ENCODE measurements at regions not wholly inside any gene's neighbourhood (a gene's known extent, or its start where the extent isn't known, plus 50 kb on each side); places are given as distances from the start of the nearest gene placed in this dataset.

- DNase-seq = no peak
Observed at GRCh38 chr5:88984040-88984439, 101.1 kb upstream of the MEF2C start.

GRCh38 chr5:88979726-88980125, 96.7 kb upstream of the MEF2C start:
- DNase-seq = no peak

- no peak for DNase-seq
Observed at GRCh38 chr5:88979244-88979643, 96.3 kb upstream of the MEF2C start.

- DNase-seq = no peak
Observed at GRCh38 chr5:88976914-88977313, 93.9 kb upstream of the MEF2C start.

GRCh38 chr5:88967633-88968585, 84.9 kb upstream of the MEF2C start:
- DNase-seq = no peak

- no peak for DNase-seq
Observed at GRCh38 chr5:88964831-88965230, 81.8 kb upstream of the MEF2C start.

- DNase-seq = no peak
Observed at GRCh38 chr5:88957013-88957412, 74.0 kb upstream of the MEF2C start.

GRCh38 chr5:88956416-88956815, 73.4 kb upstream of the MEF2C start:
- no peak for DNase-seq

- no peak for DNase-seq
Observed at GRCh38 chr5:88955403-88955802, 72.4 kb upstream of the MEF2C start.

- DNase-seq = no peak
Observed at GRCh38 chr5:88954511-88954910, 71.5 kb upstream of the MEF2C start.

- no peak for DNase-seq
Observed at GRCh38 chr5:88952996-88953643, 70.1 kb upstream of the MEF2C start.

GRCh38 chr5:88952344-88952743, 69.4 kb upstream of the MEF2C start:
- peak; percentile 23 for DNase-seq

GRCh38 chr5:88951457-88951856, 68.5 kb upstream of the MEF2C start:
- no peak for DNase-seq

GRCh38 chr5:88948746-88949600, 66.0 kb upstream of the MEF2C start:
- DNase-seq = no peak

GRCh38 chr5:88944751-88945531, 62.0 kb upstream of the MEF2C start:
- no peak for DNase-seq

- DNase-seq = no peak
Observed at GRCh38 chr5:88941581-88941980, 58.6 kb upstream of the MEF2C start.

- DNase-seq = no peak
Observed at GRCh38 chr5:88940713-88941112, 57.7 kb upstream of the MEF2C start.

- no peak for DNase-seq
Observed at GRCh38 chr5:88939300-88939699, 56.3 kb upstream of the MEF2C start.

GRCh38 chr5:88938488-88938887, 55.5 kb upstream of the MEF2C start:
- DNase-seq = no peak

GRCh38 chr5:88937406-88937805, 54.4 kb upstream of the MEF2C start:
- no peak for DNase-seq

GRCh38 chr5:88934439-88934838, 51.5 kb upstream of the MEF2C start:
- DNase-seq = no peak

All from NCI-H1048 (cell line).